HepG2 (cell line): ENCODE measurements at regions not wholly inside any gene's neighbourhood (a gene's known extent, or its start where the extent isn't known, plus 50 kb on each side); places are given as distances from the start of the nearest gene placed in this dataset.

ENCODE experiments used
- ATAC-seq: fragments of 200-7000 bp; cut with Tn5 transposase; 3 replicates; pipeline ENCODE4 v1.9.1; 2020; ENCODE audit warnings: mild to moderate bottlenecking, moderate library complexity
- BruUV-seq: library from RNA; stranded (reverse); fragments of 400-500 nt; replicated peaks from 2 replicates; lab custom pipeline; 2021; lab: Mats Ljungman, UMichigan
- CTCF ChIA-PET: fragments of 300-600 bp; formaldehyde crosslinking; extraction: SDS; loops from one replicate; lab custom pipeline; 2021; ENCODE audit warnings: low total read pairs, inconsistent platforms, low intra/inter-chr PET ratio; lab: Yijun Ruan, JAX
- POLR2A ChIA-PET: fragments of 350-600 bp; sonication (Branson Sonifier 250); formaldehyde crosslinking; loops from one replicate; lab custom pipeline; 2020; ENCODE audit warnings: antibody characterized with exemption, inconsistent platforms; lab: Yijun Ruan, JAX
- DNase-seq: peaks from one replicate; pipeline ENCODE4 v3.0.0-alpha.2; 2015; ENCODE audit warnings: low spot score
- FAIRE-seq: peaks from 3 replicates; lab custom pipeline; 2011; peaks lifted over from hg19 to GRCh38; lab: Jason Lieb, UNC
- H2AFZ ChIP-seq: one replicate; pipeline ENCODE4 v1.6.1; 2011; ENCODE audit warnings: low read length, inconsistent platforms
- H3K27ac ChIP-seq: fragments of 300-600 bp; 3 replicates; pipeline ENCODE4 v1.8.0; 2011; ENCODE audit warnings: mixed run types, mild to moderate bottlenecking, mixed read lengths, low read length, inconsistent platforms; ENCODE audit not compliant: insufficient read depth; ENCODE audit errors: extremely low read length
- H3K27me3 ChIP-seq, 2 experiments: fragments of 200-600 bp in 1 of 2; 2 replicates in 1 of 2; 3 replicates in 1 of 2; pipeline versions ENCODE4 v1.6.0 to v1.8.0; 2011; ENCODE audit warnings: low read length in 2 of 2, mild to moderate bottlenecking in 2 of 2, moderate library complexity in 2 of 2, inconsistent platforms in 1 of 2; ENCODE audit not compliant: insufficient read depth in 2 of 2, control insufficient read depth in 1 of 2
- H3K36me3 ChIP-seq, 2 experiments: fragments of 200-600 bp in 1 of 2; replicated peaks in 1 of 2; 2 replicates in 1 of 2; 3 replicates in 1 of 2; pipeline versions ENCODE4 v1.5.1 to v1.8.0; 2011; ENCODE audit warnings: low read length in 2 of 2, inconsistent platforms in 1 of 2; ENCODE audit not compliant: insufficient read depth in 2 of 2, control insufficient read depth in 1 of 2
- H3K4me1 ChIP-seq: 2 replicates; pipeline ENCODE4 v1.5.1; 2012; ENCODE audit warnings: low read length, inconsistent platforms; ENCODE audit not compliant: insufficient read depth
- H3K4me2 ChIP-seq: 2 replicates; pipeline ENCODE4 v1.6.0; 2011; ENCODE audit warnings: low read depth, low read length, inconsistent platforms
- H3K4me3 ChIP-seq, 3 experiments: fragments of 200-600 bp in 1 of 3; sonication (generic), shearing (Covaris generic) in 1 of 3; replicated peaks in 1 of 3; 2 replicates each; pipeline ENCODE4 v1.5.1; 2011 to 2016; ENCODE audit warnings: low read length in 3 of 3, inconsistent platforms in 2 of 3, low read depth in 2 of 3, mild to moderate bottlenecking in 2 of 3, control low read depth in 1 of 3, mixed read lengths in 1 of 3; ENCODE audit not compliant: insufficient read depth in 1 of 3
- H3K79me2 ChIP-seq: one replicate; pipeline ENCODE4 v1.6.1; 2011; ENCODE audit warnings: low read length, inconsistent platforms; ENCODE audit not compliant: insufficient read depth
- H3K9ac ChIP-seq: 2 replicates; pipeline ENCODE4 v1.6.0; 2011; ENCODE audit warnings: mild to moderate bottlenecking, low read depth, low read length, inconsistent platforms; ENCODE audit not compliant: insufficient read depth
- H3K9me3 ChIP-seq: 2 replicates; pipeline ENCODE4 v1.5.1; 2012; ENCODE audit warnings: mild to moderate bottlenecking, low read length
- H4K20me1 ChIP-seq: 2 replicates; pipeline ENCODE4 v1.6.0; 2011; ENCODE audit warnings: inconsistent platforms, mild to moderate bottlenecking, low read length, moderate library complexity; ENCODE audit not compliant: insufficient read depth
- ARNT ChIP-seq: fragments of 450-650 bp; IDR thresholded peaks from 2 replicates; pipeline ENCODE4 v1.6.1; 2017
- CCAR2 ChIP-seq: fragments of 200-400 bp; formaldehyde crosslinking; optimal IDR thresholded peaks from 2 replicates; pipeline ENCODE3; 2018; ENCODE audit warnings: low read depth, mild to moderate bottlenecking, low read length, moderate library complexity
- CHCHD3 ChIP-seq: sonication (generic); formaldehyde crosslinking; IDR thresholded peaks from 2 replicates; pipeline ENCODE4 v1.8.0; 2022; ENCODE audit warnings: mild to moderate bottlenecking, missing genetic modification reagents, moderate library complexity
- HNRNPH1 ChIP-seq: fragments of 200-400 bp; formaldehyde crosslinking; optimal IDR thresholded peaks from 2 replicates; pipeline ENCODE3; 2017; ENCODE audit warnings: mild to moderate bottlenecking, low read depth, low read length
- REPIN1 ChIP-seq: sonication (generic); formaldehyde crosslinking; IDR thresholded peaks from 2 replicates; pipeline ENCODE4 v1.8.0; 2022; ENCODE audit warnings: missing genetic modification reagents, low read depth, mild to moderate bottlenecking, borderline replicate concordance
- ZEB1 ChIP-seq: IDR thresholded peaks from 2 replicates; pipeline ENCODE4 v1.6.1; 2012; ENCODE audit warnings: mild to moderate bottlenecking, low read depth, inconsistent platforms; ENCODE audit not compliant: insufficient replicate concordance
- ZNF180 ChIP-seq: sonication (generic); formaldehyde crosslinking; IDR thresholded peaks from 2 replicates; pipeline ENCODE4 v1.4.0; 2020; ENCODE audit warnings: low read depth, missing genetic modification reagents, borderline replicate concordance
- ZNF207 ChIP-seq: fragments of 450-650 bp; IDR thresholded peaks from 2 replicates; pipeline ENCODE4 v1.6.1; 2016; ENCODE audit warnings: antibody characterized with exemption, borderline replicate concordance
- ZNF331 ChIP-seq: sonication (generic); formaldehyde crosslinking; IDR thresholded peaks from 2 replicates; pipeline ENCODE4 v1.4.0; 2020; ENCODE audit warnings: missing genetic modification reagents
- ZNF768 ChIP-seq: sonication (generic); formaldehyde crosslinking; IDR thresholded peaks from 2 replicates; pipeline ENCODE4 v1.4.0; 2020; ENCODE audit warnings: missing genetic modification reagents
- WGBS: methylation state at CpG from one replicate; pipeline ENCODE4 v1.1.6; 2017; ENCODE audit warnings: low lambda C conversion rate; 5-methylcytosine and 5-hydroxymethylcytosine counted together
- in situ Hi-C: cut with HindIII; loops from 2 replicates; pipeline ENCODE4 v1.10.0; 2017; ENCODE audit warnings: low pct_unique_long_range_greater_than_20kb; ENCODE audit not compliant: extremely low pct_ligation_motif_present
- intact Hi-C: fragments of 100-400 bp; cut with micrococcal nuclease; formaldehyde crosslinking; loops from one replicate; pipeline ENCODE4 v1.10.0; 2022; ENCODE audit not compliant: unreplicated experiment
- TF ChIP-seq, protein P1 (sequence below): sonication (generic); formaldehyde crosslinking; conservative IDR thresholded peaks from 2 replicates; pipeline ENCODE4 v1.5.0; 2020; ENCODE audit warnings: missing genetic modification reagents
- TF ChIP-seq, protein P2 (sequence below): sonication (generic); formaldehyde crosslinking; IDR thresholded peaks from 2 replicates; pipeline ENCODE4 v1.4.0; 2020; ENCODE audit warnings: missing genetic modification reagents, borderline replicate concordance
- TF ChIP-seq, protein P3 (sequence below): sonication (generic); formaldehyde crosslinking; IDR thresholded peaks from 2 replicates; pipeline ENCODE4 v1.5.0; 2020; ENCODE audit warnings: mild to moderate bottlenecking, missing genetic modification reagents, borderline replicate concordance

DNA sequence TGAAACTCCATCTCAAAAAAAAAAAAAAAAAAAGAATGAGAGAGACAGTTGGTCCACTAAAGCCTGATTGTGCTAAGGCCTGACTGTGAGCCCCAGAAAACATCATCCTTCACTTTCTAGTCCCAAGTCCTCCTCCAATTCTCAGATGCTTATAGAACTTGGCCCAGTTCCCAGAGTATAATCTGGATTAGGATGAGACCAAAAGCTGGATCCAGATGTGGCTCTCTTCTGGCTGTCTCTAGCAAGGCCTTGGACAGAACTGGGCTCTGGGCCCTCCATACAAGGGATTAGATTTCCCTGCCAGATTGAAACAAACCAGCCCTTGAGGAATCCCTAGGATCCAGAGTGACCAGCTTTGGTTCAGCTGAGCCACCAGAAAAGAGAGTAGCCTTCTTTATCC lies 98.4 kb upstream of the ZNF366 start:
- Histone ChIP-seq H3K4me1 (no peaks in the 10 kb centered on the region), H3K79me2 (no peaks in the 10 kb centered on the region), H3K9ac (no peak overlapping the region), H3K36me3 (no peaks in the 10 kb centered on the region), H2AFZ (no peak overlapping the region), H3K4me3 (no peak overlapping the region), H3K27me3 (peaks cover 0 to 6% of the 10 kb centered on the region in 2 experiments; a peak in 1 of 5 replicates), H3K27ac (no peak overlapping the region), H4K20me1 (no peaks in the 10 kb centered on the region), H3K4me2 (no peak overlapping the region), H3K9me3 (no peaks in the 10 kb centered on the region)
- no peak for DNase-seq
- CTCF ChIA-PET = no interaction called here
- no peak for FAIRE-seq
- in situ Hi-C loops (no loop called here), intact Hi-C loops (no loop called here)
- no peak for ATAC-seq
- TF ChIP-seq ZEB1 (no peak), CCAR2 (no peak), CHCHD3 (no peak), ZNF207 (no peak), ZNF768 (no peak), HNRNPH1 (no peak), REPIN1 (CRISPR knock-in tag) (no peak), ZNF331 (no peak), ARNT (no peak)
- TF ChIP-seq, protein P1, sequence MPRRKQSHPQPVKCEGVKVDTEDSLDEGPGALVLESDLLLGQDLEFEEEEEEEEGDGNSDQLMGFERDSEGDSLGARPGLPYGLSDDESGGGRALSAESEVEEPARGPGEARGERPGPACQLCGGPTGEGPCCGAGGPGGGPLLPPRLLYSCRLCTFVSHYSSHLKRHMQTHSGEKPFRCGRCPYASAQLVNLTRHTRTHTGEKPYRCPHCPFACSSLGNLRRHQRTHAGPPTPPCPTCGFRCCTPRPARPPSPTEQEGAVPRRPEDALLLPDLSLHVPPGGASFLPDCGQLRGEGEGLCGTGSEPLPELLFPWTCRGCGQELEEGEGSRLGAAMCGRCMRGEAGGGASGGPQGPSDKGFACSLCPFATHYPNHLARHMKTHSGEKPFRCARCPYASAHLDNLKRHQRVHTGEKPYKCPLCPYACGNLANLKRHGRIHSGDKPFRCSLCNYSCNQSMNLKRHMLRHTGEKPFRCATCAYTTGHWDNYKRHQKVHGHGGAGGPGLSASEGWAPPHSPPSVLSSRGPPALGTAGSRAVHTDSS = no peak
- POLR2A ChIA-PET = no interaction called here
- BruUV-seq = no TSS peak

DNA sequence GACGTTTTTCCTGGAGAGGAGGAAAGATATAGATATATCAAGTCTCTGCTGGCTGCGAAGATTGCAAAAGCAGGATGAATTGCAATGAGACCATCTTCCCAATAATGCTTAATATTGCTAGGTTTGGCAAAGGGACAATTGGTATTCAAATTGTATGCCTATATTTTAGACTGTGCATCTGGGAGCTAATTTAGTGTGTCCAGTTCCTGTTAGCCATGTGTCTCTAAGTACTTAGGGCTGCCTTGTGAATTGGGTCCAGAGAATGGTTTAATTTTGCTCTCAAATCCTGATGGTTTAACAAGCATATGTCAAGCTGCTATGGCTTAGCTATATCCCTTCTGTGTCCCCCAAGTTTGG lies 97.6 kb upstream of the ZNF366 start:
- WGBS = 42% methylated on average over 2 of the region's 2 CpGs
- in situ Hi-C loops (no loop called here), intact Hi-C loops (no loop called here)
- H3K4me2 ChIP-seq = no peak overlapping the region
- no peaks in the 10 kb centered on the region for H3K9me3 ChIP-seq
- no peaks in the 10 kb centered on the region for H3K79me2 ChIP-seq
- no peak overlapping the region for H3K9ac ChIP-seq
- no TSS peak for BruUV-seq
- FAIRE-seq (no peak), ATAC-seq (no peak), DNase-seq (no peak)
- ChIA-PET POLR2A (no interaction called here), CTCF (no interaction called here)
- no peaks in the 10 kb centered on the region for H3K4me1 ChIP-seq
- no peaks in the 10 kb centered on the region for H4K20me1 ChIP-seq
- H3K4me3 ChIP-seq = no peak overlapping the region
- no peak overlapping the region for H3K27ac ChIP-seq
- peaks cover 0 to 6% of the 10 kb centered on the region in 2 experiments; a peak in 1 of 5 replicates for H3K27me3 ChIP-seq
- no peaks in the 10 kb centered on the region for H3K36me3 ChIP-seq
- no peak overlapping the region for H2AFZ ChIP-seq
- TF ChIP-seq, protein P2, sequence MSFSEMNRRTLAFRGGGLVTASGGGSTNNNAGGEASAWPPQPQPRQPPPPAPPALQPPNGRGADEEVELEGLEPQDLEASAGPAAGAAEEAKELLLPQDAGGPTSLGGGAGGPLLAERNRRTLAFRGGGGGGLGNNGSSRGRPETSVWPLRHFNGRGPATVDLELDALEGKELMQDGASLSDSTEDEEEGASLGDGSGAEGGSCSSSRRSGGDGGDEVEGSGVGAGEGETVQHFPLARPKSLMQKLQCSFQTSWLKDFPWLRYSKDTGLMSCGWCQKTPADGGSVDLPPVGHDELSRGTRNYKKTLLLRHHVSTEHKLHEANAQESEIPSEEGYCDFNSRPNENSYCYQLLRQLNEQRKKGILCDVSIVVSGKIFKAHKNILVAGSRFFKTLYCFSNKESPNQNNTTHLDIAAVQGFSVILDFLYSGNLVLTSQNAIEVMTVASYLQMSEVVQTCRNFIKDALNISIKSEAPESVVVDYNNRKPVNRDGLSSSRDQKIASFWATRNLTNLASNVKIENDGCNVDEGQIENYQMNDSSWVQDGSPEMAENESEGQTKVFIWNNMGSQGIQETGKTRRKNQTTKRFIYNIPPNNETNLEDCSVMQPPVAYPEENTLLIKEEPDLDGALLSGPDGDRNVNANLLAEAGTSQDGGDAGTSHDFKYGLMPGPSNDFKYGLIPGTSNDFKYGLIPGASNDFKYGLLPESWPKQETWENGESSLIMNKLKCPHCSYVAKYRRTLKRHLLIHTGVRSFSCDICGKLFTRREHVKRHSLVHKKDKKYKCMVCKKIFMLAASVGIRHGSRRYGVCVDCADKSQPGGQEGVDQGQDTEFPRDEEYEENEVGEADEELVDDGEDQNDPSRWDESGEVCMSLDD (CRISPR knock-in tag) = no peak
- TF ChIP-seq, protein P3, sequence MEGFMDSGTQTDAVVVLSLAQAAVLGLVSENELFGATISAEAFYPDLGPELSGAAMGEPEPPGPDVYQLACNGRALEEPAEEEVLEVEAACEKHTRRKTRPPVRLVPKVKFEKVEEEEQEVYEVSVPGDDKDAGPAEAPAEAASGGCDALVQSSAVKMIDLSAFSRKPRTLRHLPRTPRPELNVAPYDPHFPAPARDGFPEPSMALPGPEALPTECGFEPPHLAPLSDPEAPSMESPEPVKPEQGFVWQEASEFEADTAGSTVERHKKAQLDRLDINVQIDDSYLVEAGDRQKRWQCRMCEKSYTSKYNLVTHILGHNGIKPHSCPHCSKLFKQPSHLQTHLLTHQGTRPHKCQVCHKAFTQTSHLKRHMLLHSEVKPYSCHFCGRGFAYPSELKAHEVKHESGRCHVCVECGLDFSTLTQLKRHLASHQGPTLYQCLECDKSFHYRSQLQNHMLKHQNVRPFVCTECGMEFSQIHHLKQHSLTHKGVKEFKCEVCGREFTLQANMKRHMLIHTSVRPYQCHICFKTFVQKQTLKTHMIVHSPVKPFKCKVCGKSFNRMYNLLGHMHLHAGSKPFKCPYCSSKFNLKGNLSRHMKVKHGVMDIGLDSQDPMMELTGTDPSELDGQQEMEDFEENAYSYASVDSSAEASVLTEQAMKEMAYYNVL (CRISPR knock-in tag) = no peak
- no peak for TF ChIP-seq ZNF180
